OCI-LY1 (cell line): ENCODE measurements at regions not wholly inside any gene's neighbourhood (a gene's known extent, or its start where the extent isn't known, plus 50 kb on each side); places are given as distances from the start of the nearest gene placed in this dataset.

Experiments
- EZH2 ChIP-seq: fragments of 200-600 bp; sonication (generic), shearing (Covaris generic); IDR thresholded peaks from 2 replicates; pipeline ENCODE4 v1.8.0; 2017; ENCODE audit warnings: borderline replicate concordance, mixed run types, mild to moderate bottlenecking, antibody characterized with exemption, low read length, moderate library complexity, mixed read lengths
- TF ChIP-seq, protein P1 (sequence below): fragments of 200-600 bp; sonication (generic), shearing (Covaris generic); IDR thresholded peaks from 2 replicates; pipeline ENCODE4 v1.5.1; 2017; ENCODE audit warnings: mild to moderate bottlenecking, antibody characterized with exemption, low read length, moderate library complexity, mixed read lengths

- TF ChIP-seq, protein P1, sequence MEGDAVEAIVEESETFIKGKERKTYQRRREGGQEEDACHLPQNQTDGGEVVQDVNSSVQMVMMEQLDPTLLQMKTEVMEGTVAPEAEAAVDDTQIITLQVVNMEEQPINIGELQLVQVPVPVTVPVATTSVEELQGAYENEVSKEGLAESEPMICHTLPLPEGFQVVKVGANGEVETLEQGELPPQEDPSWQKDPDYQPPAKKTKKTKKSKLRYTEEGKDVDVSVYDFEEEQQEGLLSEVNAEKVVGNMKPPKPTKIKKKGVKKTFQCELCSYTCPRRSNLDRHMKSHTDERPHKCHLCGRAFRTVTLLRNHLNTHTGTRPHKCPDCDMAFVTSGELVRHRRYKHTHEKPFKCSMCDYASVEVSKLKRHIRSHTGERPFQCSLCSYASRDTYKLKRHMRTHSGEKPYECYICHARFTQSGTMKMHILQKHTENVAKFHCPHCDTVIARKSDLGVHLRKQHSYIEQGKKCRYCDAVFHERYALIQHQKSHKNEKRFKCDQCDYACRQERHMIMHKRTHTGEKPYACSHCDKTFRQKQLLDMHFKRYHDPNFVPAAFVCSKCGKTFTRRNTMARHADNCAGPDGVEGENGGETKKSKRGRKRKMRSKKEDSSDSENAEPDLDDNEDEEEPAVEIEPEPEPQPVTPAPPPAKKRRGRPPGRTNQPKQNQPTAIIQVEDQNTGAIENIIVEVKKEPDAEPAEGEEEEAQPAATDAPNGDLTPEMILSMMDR = no peak
- no peak for TF ChIP-seq EZH2
Observed at GRCh38 chr2:10499275-10499907, 51.3 kb upstream of the ODC1 start.
